ENCODE measurements at regions not wholly inside any gene's neighbourhood (a gene's known extent, or its start where the extent isn't known, plus 50 kb on each side); places are given as distances from the start of the nearest gene placed in this dataset.
"Not testable (repeated sequence)": the region's sequence is repeated elsewhere in the genome, so short reads cannot be mapped to it uniquely, and the experiment has no call there.

- TF ChIP-seq, protein P1, sequence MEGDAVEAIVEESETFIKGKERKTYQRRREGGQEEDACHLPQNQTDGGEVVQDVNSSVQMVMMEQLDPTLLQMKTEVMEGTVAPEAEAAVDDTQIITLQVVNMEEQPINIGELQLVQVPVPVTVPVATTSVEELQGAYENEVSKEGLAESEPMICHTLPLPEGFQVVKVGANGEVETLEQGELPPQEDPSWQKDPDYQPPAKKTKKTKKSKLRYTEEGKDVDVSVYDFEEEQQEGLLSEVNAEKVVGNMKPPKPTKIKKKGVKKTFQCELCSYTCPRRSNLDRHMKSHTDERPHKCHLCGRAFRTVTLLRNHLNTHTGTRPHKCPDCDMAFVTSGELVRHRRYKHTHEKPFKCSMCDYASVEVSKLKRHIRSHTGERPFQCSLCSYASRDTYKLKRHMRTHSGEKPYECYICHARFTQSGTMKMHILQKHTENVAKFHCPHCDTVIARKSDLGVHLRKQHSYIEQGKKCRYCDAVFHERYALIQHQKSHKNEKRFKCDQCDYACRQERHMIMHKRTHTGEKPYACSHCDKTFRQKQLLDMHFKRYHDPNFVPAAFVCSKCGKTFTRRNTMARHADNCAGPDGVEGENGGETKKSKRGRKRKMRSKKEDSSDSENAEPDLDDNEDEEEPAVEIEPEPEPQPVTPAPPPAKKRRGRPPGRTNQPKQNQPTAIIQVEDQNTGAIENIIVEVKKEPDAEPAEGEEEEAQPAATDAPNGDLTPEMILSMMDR (IDR thresholded peaks at IDR 0.05), result not testable (repeated sequence)
- TF ChIP-seq POLR2A, POLR2AphosphoS5, EP300 (IDR thresholded peaks at IDR 0.05): not testable (repeated sequence)
Measured at GRCh38 chr14:89468030-89468429, 51.0 kb upstream of the FOXN3 start.

Measured in suprapubic skin (tissue), 4 donors.